ENCODE measurements at regions not wholly inside any gene's neighbourhood (a gene's known extent, or its start where the extent isn't known, plus 50 kb on each side); places are given as distances from the start of the nearest gene placed in this dataset.
A peak's percentile ranks its signal among the peaks of the same experiment; 100 is the strongest.

DNA sequence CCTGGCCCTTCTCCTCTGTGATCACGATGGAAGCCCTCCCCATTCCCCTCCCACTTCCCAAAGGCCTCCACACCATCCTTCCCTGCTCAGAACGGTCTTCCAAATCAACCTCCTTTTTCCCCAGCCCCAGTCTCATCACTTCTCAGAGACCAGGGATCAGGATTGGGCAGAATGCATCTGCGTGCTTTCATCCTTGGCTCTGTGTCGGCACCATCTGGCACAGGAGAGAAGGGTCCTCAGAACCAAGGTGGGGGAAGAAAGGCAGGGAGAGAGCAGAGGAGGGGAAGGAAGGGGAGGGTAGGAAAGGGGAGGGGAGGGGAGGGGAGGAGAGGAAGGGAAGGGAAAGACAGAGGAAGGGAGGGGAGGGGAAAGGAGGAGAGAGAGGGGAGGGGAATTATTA is 52.4 kb upstream of the FICD start:
- no peak for DNase-seq

- no peak for DNase-seq
Measured at GRCh38 chr12:108461058-108461660, 53.9 kb upstream of the FICD start.

- DNase-seq: no peak
Measured at GRCh38 chr12:108459149-108459548, 55.9 kb upstream of the FICD start.

DNA sequence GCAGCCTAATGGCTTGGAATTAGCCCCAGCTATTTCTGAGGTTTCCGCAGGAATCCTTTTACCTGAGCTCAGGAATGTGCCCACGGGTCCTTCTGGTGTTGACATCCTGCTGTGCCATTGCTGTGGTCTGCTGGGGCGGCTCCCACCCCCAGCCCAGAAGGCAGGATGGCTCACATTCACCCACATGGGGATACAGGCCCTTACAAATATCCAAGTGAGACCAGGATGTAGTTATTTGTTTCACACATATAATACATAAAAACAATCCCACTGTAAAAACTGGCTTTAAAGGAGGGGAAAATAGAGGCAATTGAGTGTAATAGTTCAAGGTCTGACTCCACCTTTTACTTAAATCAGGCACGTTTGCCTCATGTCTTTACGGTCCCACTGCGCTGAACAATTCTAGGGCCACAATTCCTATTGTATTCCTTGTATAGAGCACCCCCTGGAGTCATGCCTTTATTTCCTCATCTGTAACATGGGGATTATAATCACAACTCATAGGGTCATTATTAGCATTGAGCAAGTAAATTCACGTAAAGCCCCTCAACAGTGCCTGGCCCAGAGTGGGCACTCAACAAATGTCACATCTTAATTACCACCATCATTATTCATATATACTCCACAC is 57.2 kb upstream of the FICD start:
- no peak for DNase-seq

GRCh38 chr12:108457006-108457733 is 57.9 kb upstream of the FICD start:
- DNase-seq: peak; percentile 49

DNA sequence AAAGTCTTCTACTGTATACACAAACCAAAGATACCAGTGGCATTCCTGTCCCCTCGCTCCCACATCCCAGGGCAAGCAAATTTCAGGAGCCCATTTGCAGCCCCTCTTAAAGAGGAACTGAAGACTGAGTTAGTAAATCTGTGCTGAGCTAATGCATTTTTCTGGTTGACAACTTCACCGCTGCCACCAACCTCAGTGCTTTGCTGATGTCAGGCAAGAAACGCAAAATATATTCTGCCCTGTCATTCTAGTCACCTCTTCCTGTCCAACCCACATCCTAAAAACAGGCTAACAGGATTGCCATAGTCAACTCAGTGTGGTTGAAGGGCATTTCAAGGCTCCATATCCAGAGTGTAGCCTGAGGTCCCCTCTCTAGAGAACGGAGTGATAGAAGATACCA is 59.4 kb upstream of the FICD start:
- no peak for DNase-seq

DNA sequence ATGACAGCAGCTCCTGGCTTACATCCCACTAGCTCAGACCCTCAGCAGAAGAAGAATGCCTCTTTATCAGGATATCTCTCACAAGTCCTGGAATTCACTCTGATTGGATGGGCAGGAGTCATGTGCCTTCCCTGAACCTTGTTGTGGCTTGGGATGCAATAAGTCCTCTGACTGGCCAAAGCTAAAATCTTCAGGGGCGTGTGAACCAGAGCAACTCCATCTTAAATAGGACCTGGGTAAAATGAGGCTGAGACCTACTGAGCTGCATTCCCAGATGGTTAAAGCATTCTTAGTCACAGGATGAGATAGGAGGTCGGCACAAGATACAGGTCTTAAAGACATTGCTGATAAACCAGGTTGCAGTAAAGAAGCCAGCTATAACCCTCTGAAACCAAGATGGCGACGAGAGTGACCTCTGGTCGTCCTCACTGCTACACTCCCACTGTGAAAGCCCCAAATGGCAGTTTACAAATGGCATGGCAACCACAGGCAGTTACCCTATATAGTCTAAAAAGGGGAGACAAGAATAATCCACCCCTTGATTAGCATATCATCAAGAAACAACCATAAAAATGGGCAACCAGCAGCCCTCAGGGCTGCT is 60.4 kb upstream of the FICD start:
- no peak for DNase-seq

DNA sequence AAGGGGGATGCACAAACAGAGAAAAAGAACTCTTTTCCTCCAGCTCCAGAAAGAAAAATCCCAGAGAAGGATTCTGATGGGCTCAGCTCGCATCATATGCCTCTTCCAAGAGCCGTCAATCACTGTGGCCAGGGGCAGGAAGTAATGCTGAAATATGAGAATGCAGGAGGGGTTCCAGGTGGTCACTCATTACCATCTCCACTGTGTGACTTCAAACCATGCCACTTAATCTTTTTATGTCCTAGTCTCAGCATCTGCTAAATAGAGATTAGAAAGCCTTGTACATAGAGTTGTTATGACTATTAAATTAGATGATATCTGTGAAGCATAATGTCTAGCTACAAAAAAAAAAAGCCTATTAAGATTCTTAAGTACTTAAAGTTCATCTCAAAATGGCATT is 65.6 kb upstream of the FICD start:
- no peak for DNase-seq

GRCh38 chr12:108448246-108448645 is 66.8 kb upstream of the FICD start:
- DNase-seq: no peak

GRCh38 chr12:108447168-108447832 is 67.8 kb upstream of the FICD start:
- DNase-seq: peak; percentile 14

- DNase-seq: peak; percentile 8
Measured at GRCh38 chr12:108446766-108447165, 68.3 kb upstream of the FICD start.

DNA sequence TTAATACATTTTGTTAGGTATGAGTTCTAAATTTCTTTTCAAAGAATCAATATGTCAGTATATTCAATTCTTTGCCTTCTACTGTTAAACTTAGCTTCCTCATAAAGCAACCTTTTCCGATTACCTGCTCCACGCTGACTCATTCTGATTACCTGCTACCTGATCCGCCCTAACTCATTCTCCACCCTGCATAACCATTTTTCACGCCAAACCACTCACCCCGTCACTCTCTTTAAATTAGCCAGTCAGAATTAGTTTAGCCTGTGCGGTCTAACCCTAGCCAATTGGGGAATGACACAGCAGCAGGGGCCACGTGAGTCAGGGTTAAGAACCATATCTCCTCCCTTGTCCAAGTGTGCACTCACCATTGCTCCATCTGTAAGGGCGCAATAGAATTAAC is 72.2 kb upstream of the FICD start:
- no peak for DNase-seq

GRCh38 chr12:108442067-108442466 is 73.0 kb upstream of the FICD start:
- DNase-seq: peak; percentile 22

GRCh38 chr12:108441549-108441948 is 73.5 kb upstream of the FICD start:
- DNase-seq: no peak

DNA sequence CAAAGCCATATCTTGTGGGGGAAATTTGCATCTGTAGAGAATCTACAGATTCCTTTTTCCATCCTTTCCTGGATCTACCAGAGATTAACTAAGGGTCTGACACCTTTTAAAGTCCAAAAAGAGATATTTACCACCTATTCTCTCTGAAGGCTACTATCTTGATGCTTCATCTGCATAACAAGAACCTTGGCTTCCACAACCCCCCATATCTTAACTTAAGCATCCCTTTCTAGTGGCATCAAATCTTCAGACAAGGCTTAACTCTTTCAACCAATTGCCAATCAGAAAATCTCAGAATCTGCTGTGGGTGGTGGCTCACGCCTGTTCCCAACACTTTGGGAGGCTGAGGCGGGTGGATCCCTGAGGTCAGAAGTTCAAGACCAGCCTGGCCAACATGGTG is 74.3 kb upstream of the FICD start:
- DNase-seq: no peak

DNA sequence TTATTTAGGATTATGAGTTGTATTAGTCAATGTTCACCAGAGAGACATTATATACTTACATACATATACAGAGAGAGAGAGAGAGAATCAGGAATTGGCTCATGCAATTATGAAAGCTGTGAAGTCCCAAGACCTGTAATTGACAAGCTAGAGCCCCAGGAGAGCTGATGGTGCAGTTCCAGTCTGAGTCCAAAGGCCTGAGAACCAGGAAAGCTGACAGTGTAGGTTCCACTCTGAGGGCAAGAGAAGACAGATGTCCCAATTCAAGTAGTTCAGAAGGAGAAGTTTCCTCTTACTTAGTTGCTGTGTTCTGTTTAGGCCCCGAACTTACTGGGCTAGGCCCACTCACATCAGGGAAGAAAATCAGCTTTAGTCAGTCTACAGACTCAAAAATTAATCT is 76.4 kb upstream of the FICD start:
- no peak for DNase-seq

DNA sequence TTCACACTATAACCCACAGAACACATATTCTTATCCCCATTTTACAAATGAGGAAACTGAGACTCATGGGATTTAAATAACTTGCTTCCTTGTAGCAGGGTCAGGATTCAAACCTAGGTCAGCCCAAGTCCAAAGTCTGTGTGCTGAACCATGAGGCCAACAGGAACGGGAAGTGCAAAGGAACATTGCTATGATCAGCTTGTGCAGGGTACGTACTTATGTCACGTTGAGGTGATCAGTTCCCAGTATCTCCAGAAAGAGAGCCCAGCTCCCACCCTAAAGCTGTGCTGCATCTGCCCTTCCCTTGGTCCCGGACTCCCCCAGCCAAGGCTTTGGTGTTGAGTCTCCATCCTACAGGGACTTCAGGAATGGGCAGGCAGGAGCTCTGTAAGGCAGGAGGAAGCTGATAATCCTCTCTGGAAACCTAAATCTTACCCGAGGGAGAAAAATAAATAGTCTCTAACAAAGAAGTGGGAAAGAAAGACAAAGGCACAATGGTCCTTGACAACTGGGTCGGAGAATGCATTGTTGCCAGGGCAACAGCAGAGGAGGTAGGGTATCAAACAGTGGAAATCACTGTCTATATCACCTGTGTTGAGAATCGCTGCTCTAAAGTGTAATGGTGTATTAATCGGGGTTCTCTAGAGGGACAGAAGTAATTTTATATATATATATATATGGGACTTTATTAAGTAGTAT is 82.5 kb upstream of the FICD start:
- DNase-seq: no peak

- DNase-seq: no peak
Measured at GRCh38 chr12:108430926-108431325, 84.2 kb upstream of the FICD start.

- peak; percentile 22 for DNase-seq
Measured at GRCh38 chr12:108430245-108430644, 84.8 kb upstream of the FICD start.

DNA sequence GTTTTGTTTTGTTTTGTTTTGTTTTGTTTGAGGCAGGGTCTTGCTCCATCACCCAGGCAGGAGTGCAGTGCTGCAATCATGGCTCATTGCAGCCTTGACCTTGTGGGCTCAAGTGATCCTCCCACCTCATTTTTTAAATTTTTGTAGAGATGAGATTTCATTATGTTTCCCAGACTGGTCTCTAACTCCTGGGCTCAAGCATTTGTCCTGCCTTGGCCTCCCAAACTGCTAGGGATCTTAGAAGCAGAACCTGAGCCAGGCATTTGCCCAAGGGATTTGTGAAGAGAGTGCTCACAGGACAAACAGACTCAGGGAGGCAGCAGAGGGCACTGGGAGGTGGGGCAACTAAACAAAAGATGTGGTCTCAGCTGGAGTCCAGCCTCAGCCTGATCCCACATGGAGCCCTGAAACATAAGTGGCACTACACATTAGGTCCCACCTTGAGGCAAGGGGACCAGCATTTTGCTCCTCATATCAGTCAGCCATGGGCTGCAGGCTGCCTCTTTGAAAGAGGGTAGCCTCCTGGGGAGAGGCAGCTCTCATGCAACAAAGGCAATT is 86.2 kb upstream of the CMKLR1 start:
- peak; percentile 9 for DNase-seq

- DNase-seq: no peak
Measured at GRCh38 chr12:108424816-108425215, 85.7 kb upstream of the CMKLR1 start.

GRCh38 chr12:108424026-108424425 is 84.9 kb upstream of the CMKLR1 start:
- no peak for DNase-seq

- DNase-seq: no peak
Measured at GRCh38 chr12:108423486-108423885, 84.4 kb upstream of the CMKLR1 start.
